Cardiac muscle cell (in vitro differentiated cells and primary cell): ENCODE measurements at regions not wholly inside any gene's neighbourhood (a gene's known extent, or its start where the extent isn't known, plus 50 kb on each side); places are given as distances from the start of the nearest gene placed in this dataset.

ENCODE experiments used
- DNase-seq, 2 donors: peaks; one replicate each; pipeline versions ENCODE4 v3.0.0 to v3.0.0-alpha.2; 2010 to 2017; ENCODE audit warnings: low read depth in 1 of 2, low spot score in 1 of 2
- H3K27ac ChIP-seq: fragments of 200-600 bp; sonication (generic); 2 replicates; pipeline ENCODE4 v1.5.1; 2016
- H3K27me3 ChIP-seq: fragments of 200-600 bp; sonication (generic); 2 replicates; pipeline ENCODE4 v1.6.0; 2016; ENCODE audit warnings: control low read depth
- H3K36me3 ChIP-seq: fragments of 200-600 bp; sonication (generic); 2 replicates; pipeline ENCODE4 v1.5.1; 2016; ENCODE audit warnings: control low read depth
- H3K4me1 ChIP-seq: fragments of 200-600 bp; sonication (generic); 2 replicates; pipeline ENCODE4 v1.8.1; 2017; ENCODE audit warnings: low read depth, mild to moderate bottlenecking, mixed run types
- H3K4me3 ChIP-seq: fragments of 200-600 bp; sonication (generic); 2 replicates; pipeline ENCODE4 v1.5.1; 2016; ENCODE audit warnings: mild to moderate bottlenecking
- H3K9me3 ChIP-seq: fragments of 200-600 bp; sonication (generic); 2 replicates; pipeline ENCODE4 v1.5.1; 2017; ENCODE audit warnings: low read depth, mild to moderate bottlenecking, control low read depth
- CTCF ChIP-seq: IDR thresholded peaks from 2 replicates; pipeline ENCODE4 v1.5.1; 2012; ENCODE audit warnings: low read depth, mild to moderate bottlenecking, low read length

GRCh38 chr15:70252056-70252950, 154.6 kb upstream of the TLE3 start:
- H3K36me3 ChIP-seq = no peaks in the 10 kb centered on the region
- H3K4me1 ChIP-seq = no peaks in the 10 kb centered on the region
- no peaks in the 10 kb centered on the region for H3K9me3 ChIP-seq
- H3K4me3 ChIP-seq = no peak overlapping the region
- H3K27me3 ChIP-seq = peaks cover 33% of the 10 kb centered on the region
- DNase-seq = no peak
- H3K27ac ChIP-seq = no peak overlapping the region
- TF ChIP-seq CTCF = no peak

GRCh38 chr15:70251246-70251990, 153.7 kb upstream of the TLE3 start:
- Histone ChIP-seq H3K27me3 (peaks cover 33% of the 10 kb centered on the region), H3K27ac (no peak overlapping the region), H3K36me3 (no peaks in the 10 kb centered on the region), H3K4me3 (no peak overlapping the region), H3K9me3 (no peaks in the 10 kb centered on the region), H3K4me1 (no peaks in the 10 kb centered on the region)
- no peak for DNase-seq
- no peak for TF ChIP-seq CTCF

- no peaks in the 10 kb centered on the region for H3K9me3 ChIP-seq
- H3K27ac ChIP-seq = no peak overlapping the region
- DNase-seq = no peak
- H3K27me3 ChIP-seq = peaks cover 26% of the 10 kb centered on the region
- H3K4me1 ChIP-seq = no peaks in the 10 kb centered on the region
- no peak overlapping the region for H3K4me3 ChIP-seq
- H3K36me3 ChIP-seq = no peaks in the 10 kb centered on the region
- TF ChIP-seq CTCF = no peak
These were observed 152.8 kb upstream of the TLE3 start for GRCh38 chr15:70250208-70251201.

GRCh38 chr15:70249616-70250015, 151.9 kb upstream of the TLE3 start:
- no peak for DNase-seq
- Histone ChIP-seq H3K4me3 (no peak overlapping the region), H3K27me3 (peaks cover 26% of the 10 kb centered on the region), H3K27ac (no peak overlapping the region), H3K9me3 (no peaks in the 10 kb centered on the region), H3K36me3 (no peaks in the 10 kb centered on the region), H3K4me1 (no peaks in the 10 kb centered on the region)
- TF ChIP-seq CTCF = no peak
